ENCODE measurements at regions not wholly inside any gene's neighbourhood (a gene's known extent, or its start where the extent isn't known, plus 50 kb on each side); places are given as distances from the start of the nearest gene placed in this dataset.
"Not testable (repeated sequence)": the region's sequence is repeated elsewhere in the genome, so short reads cannot be mapped to it uniquely, and the experiment has no call there.

GRCh38 chr16:46426336-46426735, 194.8 kb downstream of the SHCBP1 start:
- no peak overlapping the region for H3K4me3 ChIP-seq (ENCODE audit: low read depth, low read length)
- no peak for DNase-seq (ENCODE audit: low read depth)
- TF ChIP-seq CTCF (IDR thresholded peaks at IDR 0.05; ENCODE audit: insufficient read depth, low read depth, low read length), result no peak

GRCh38 chr16:46404028-46404427, 217.2 kb downstream of the SHCBP1 start:
- DNase-seq (ENCODE audit: low read depth), result no peak
- TF ChIP-seq CTCF (IDR thresholded peaks at IDR 0.05; ENCODE audit: insufficient read depth, low read depth, low read length), result no peak

GRCh38 chr16:46398559-46398958, 222.6 kb downstream of the SHCBP1 start:
- H3K4me3 ChIP-seq (ENCODE audit: low read depth, low read length); DNase-seq (ENCODE audit: low read depth): not testable (repeated sequence)

More at GRCh38 chr16:46404028-46404427, 217.2 kb downstream of the SHCBP1 start:
- no peak overlapping the region for H3K4me3 ChIP-seq (ENCODE audit: low read depth, low read length)

GRCh38 chr16:46396883-46397270, 224.3 kb downstream of the SHCBP1 start:
- not testable (repeated sequence) for H3K4me3 ChIP-seq (ENCODE audit: low read depth, low read length); DNase-seq (ENCODE audit: low read depth)

- DNase-seq (ENCODE audit: low read depth), result peak; percentile 3
- not testable (repeated sequence) for H3K4me3 ChIP-seq (ENCODE audit: low read depth, low read length)
Observed at GRCh38 chr16:46396131-46396882, 224.9 kb downstream of the SHCBP1 start.

GRCh38 chr16:46395391-46395921, 225.7 kb downstream of the SHCBP1 start:
- DNase-seq (ENCODE audit: low read depth), result peak; percentile 18

GRCh38 chr16:46394963-46395362, 226.2 kb downstream of the SHCBP1 start:
- not testable (repeated sequence) for DNase-seq (ENCODE audit: low read depth); H3K4me3 ChIP-seq (ENCODE audit: low read depth, low read length)

More at GRCh38 chr16:46395391-46395921, 225.7 kb downstream of the SHCBP1 start:
- not testable (repeated sequence) for H3K4me3 ChIP-seq (ENCODE audit: low read depth, low read length)

- not testable (repeated sequence) for H3K4me3 ChIP-seq (ENCODE audit: low read depth, low read length); DNase-seq (ENCODE audit: low read depth)
Observed at GRCh38 chr16:46394149-46394548, 227.0 kb downstream of the SHCBP1 start.

GRCh38 chr16:46392930-46393722, 228.1 kb downstream of the SHCBP1 start:
- H3K4me3 ChIP-seq (ENCODE audit: low read depth, low read length), result not testable (repeated sequence)

GRCh38 chr16:46390660-46391462, 230.3 kb downstream of the SHCBP1 start:
- DNase-seq (ENCODE audit: low read depth), result peak; percentile 15
- not testable (repeated sequence) for H3K4me3 ChIP-seq (ENCODE audit: low read depth, low read length)

More at GRCh38 chr16:46392930-46393722, 228.1 kb downstream of the SHCBP1 start:
- DNase-seq (ENCODE audit: low read depth), result peak; percentile 24

GRCh38 chr16:46389561-46390041, 231.6 kb downstream of the SHCBP1 start:
- H3K4me3 ChIP-seq (ENCODE audit: low read depth, low read length), result not testable (repeated sequence)

GRCh38 chr16:46388939-46389491, 232.2 kb downstream of the SHCBP1 start:
- DNase-seq (ENCODE audit: low read depth); H3K4me3 ChIP-seq (ENCODE audit: low read depth, low read length): not testable (repeated sequence)

More at GRCh38 chr16:46389561-46390041, 231.6 kb downstream of the SHCBP1 start:
- DNase-seq (ENCODE audit: low read depth), result peak; percentile 84

GRCh38 chr16:46388354-46388753, 232.8 kb downstream of the SHCBP1 start:
- not testable (repeated sequence) for DNase-seq (ENCODE audit: low read depth); H3K4me3 ChIP-seq (ENCODE audit: low read depth, low read length)

GRCh38 chr16:46387720-46388119, 233.5 kb downstream of the SHCBP1 start:
- H3K4me3 ChIP-seq (ENCODE audit: low read depth, low read length); DNase-seq (ENCODE audit: low read depth): not testable (repeated sequence)

Data from fibroblast of villous mesenchyme (primary cell).